NCI-H69 (cell line): ENCODE measurements at regions not wholly inside any gene's neighbourhood (a gene's known extent, or its start where the extent isn't known, plus 50 kb on each side); places are given as distances from the start of the nearest gene placed in this dataset.
"Not testable (repeated sequence)": the region's sequence is repeated elsewhere in the genome, so short reads cannot be mapped to it uniquely, and the experiment has no call there.

Experiments used
- DNase-seq: peaks from one replicate; lab custom pipeline; 2025; lab: John Stamatoyannopoulos, UW

- no peak for DNase-seq
Measured at GRCh38 chr3:78086150-78086549, 1046.3 kb downstream of the ROBO2 start.

- DNase-seq, result no peak
Measured at GRCh38 chr3:78087134-78087533, 1047.2 kb downstream of the ROBO2 start.

- DNase-seq, result no peak
Measured at GRCh38 chr3:78088006-78088405, 1048.1 kb downstream of the ROBO2 start.

- peak; percentile 4 for DNase-seq
Measured at GRCh38 chr3:78090382-78090781, 1050.5 kb downstream of the ROBO2 start.

GRCh38 chr3:78091478-78092119 lies 1051.7 kb downstream of the ROBO2 start:
- DNase-seq, result no peak

GRCh38 chr3:78092574-78092973 lies 1052.7 kb downstream of the ROBO2 start:
- not testable (repeated sequence) for DNase-seq

GRCh38 chr3:78096488-78097255 lies 1056.8 kb downstream of the ROBO2 start:
- DNase-seq, result no peak

GRCh38 chr3:78098367-78098766 lies 1058.5 kb downstream of the ROBO2 start:
- DNase-seq, result no peak

GRCh38 chr3:78101384-78101783 lies 1061.5 kb downstream of the ROBO2 start:
- DNase-seq, result no peak

GRCh38 chr3:78108269-78108961 lies 1068.5 kb downstream of the ROBO2 start:
- DNase-seq, result not testable (repeated sequence)

GRCh38 chr3:78112291-78113010 lies 1072.6 kb downstream of the ROBO2 start:
- peak; percentile 89 for DNase-seq

GRCh38 chr3:78115983-78116382 lies 1076.1 kb downstream of the ROBO2 start:
- no peak for DNase-seq

- no peak for DNase-seq
Measured at GRCh38 chr3:78116874-78117273, 1077.0 kb downstream of the ROBO2 start.

- DNase-seq, result no peak
Measured at GRCh38 chr3:78123058-78123457, 1083.2 kb downstream of the ROBO2 start.

GRCh38 chr3:78129707-78130106 lies 1089.8 kb downstream of the ROBO2 start:
- no peak for DNase-seq

GRCh38 chr3:78130741-78131290 lies 1090.9 kb downstream of the ROBO2 start:
- DNase-seq, result no peak

GRCh38 chr3:78134496-78134895 lies 1094.6 kb downstream of the ROBO2 start:
- no peak for DNase-seq

GRCh38 chr3:78139166-78139565 lies 1099.3 kb downstream of the ROBO2 start:
- DNase-seq, result no peak

- no peak for DNase-seq
Measured at GRCh38 chr3:78140274-78140673, 1100.4 kb downstream of the ROBO2 start.

- DNase-seq, result no peak
Measured at GRCh38 chr3:78140866-78141265, 1101.0 kb downstream of the ROBO2 start.

GRCh38 chr3:78141269-78141668 lies 1101.4 kb downstream of the ROBO2 start:
- no peak for DNase-seq

GRCh38 chr3:78143000-78143399 lies 1103.1 kb downstream of the ROBO2 start:
- no peak for DNase-seq
